Nephron progenitor cell (in vitro differentiated cells): ENCODE measurements at regions not wholly inside any gene's neighbourhood (a gene's known extent, or its start where the extent isn't known, plus 50 kb on each side); places are given as distances from the start of the nearest gene placed in this dataset.

ENCODE experiments used
- DNase-seq: peaks from one replicate; pipeline ENCODE4 v3.0.0; 2021
- H3K27ac Mint-ChIP-seq: 2 replicates; pipeline ENCODE4 v1.8.0; 2021; ENCODE audit warnings: mild to moderate bottlenecking, moderate library complexity, mixed read lengths
- H3K27me3 Mint-ChIP-seq: 2 replicates; pipeline ENCODE4 v1.8.0; 2021; ENCODE audit warnings: mild to moderate bottlenecking, low read depth, mixed read lengths; ENCODE audit not compliant: poor library complexity
- H3K36me3 Mint-ChIP-seq: 2 replicates; pipeline ENCODE4 v1.8.0; 2021; ENCODE audit warnings: low read depth, mixed read lengths
- H3K4me1 Mint-ChIP-seq: 2 replicates; pipeline ENCODE4 v1.8.0; 2021; ENCODE audit warnings: mixed read lengths
- H3K4me3 Mint-ChIP-seq: 2 replicates; pipeline ENCODE4 v1.8.0; 2021; ENCODE audit warnings: mild to moderate bottlenecking, moderate library complexity, mixed read lengths
- H3K9me3 Mint-ChIP-seq: 2 replicates; pipeline ENCODE4 v1.8.0; 2021; ENCODE audit warnings: mild to moderate bottlenecking, moderate library complexity, mixed read lengths
- CTCF ChIP-seq: fragments of 200-600 bp; sonication (generic); IDR thresholded peaks from 2 replicates; pipeline ENCODE4 v1.5.0; 2021; ENCODE audit warnings: antibody characterized with exemption

GRCh38 chr3:68136411-68136810, 482.0 kb upstream of the SUCLG2 start:
- H3K27ac Mint-ChIP-seq = no peak overlapping the region
- no peaks in the 10 kb centered on the region for H3K4me1 Mint-ChIP-seq
- H3K36me3 Mint-ChIP-seq = no peaks in the 10 kb centered on the region
- peaks cover 11% of the 10 kb centered on the region for H3K9me3 Mint-ChIP-seq
- TF ChIP-seq CTCF = no peak
- peaks cover 7% of the 10 kb centered on the region for H3K27me3 Mint-ChIP-seq
- no peak for DNase-seq
- no peak overlapping the region for H3K4me3 Mint-ChIP-seq

GRCh38 chr3:68135067-68135466, 480.7 kb upstream of the SUCLG2 start:
- no peak for TF ChIP-seq CTCF
- Mint-ChIP-seq H3K4me1 (no peaks in the 10 kb centered on the region), H3K27ac (no peak overlapping the region), H3K27me3 (peaks cover 10% of the 10 kb centered on the region), H3K9me3 (peaks cover 11% of the 10 kb centered on the region), H3K4me3 (no peak overlapping the region), H3K36me3 (no peaks in the 10 kb centered on the region)
- DNase-seq = no peak

GRCh38 chr3:68129065-68129464, 474.7 kb upstream of the SUCLG2 start:
- peaks cover 11% of the 10 kb centered on the region for H3K9me3 Mint-ChIP-seq
- H3K36me3 Mint-ChIP-seq = no peaks in the 10 kb centered on the region
- H3K4me3 Mint-ChIP-seq = no peak overlapping the region
- no peaks in the 10 kb centered on the region for H3K4me1 Mint-ChIP-seq
- no peak for DNase-seq
- TF ChIP-seq CTCF = no peak
- peaks cover 14% of the 10 kb centered on the region for H3K27me3 Mint-ChIP-seq
- no peak overlapping the region for H3K27ac Mint-ChIP-seq

GRCh38 chr3:68123231-68123630, 468.8 kb upstream of the SUCLG2 start:
- H3K4me1 Mint-ChIP-seq = no peaks in the 10 kb centered on the region
- no peak for DNase-seq
- H3K4me3 Mint-ChIP-seq = no peak overlapping the region
- no peak for TF ChIP-seq CTCF
- no peaks in the 10 kb centered on the region for H3K27me3 Mint-ChIP-seq
- H3K9me3 Mint-ChIP-seq = no peaks in the 10 kb centered on the region
- H3K27ac Mint-ChIP-seq = no peak overlapping the region
- H3K36me3 Mint-ChIP-seq = no peaks in the 10 kb centered on the region

- Mint-ChIP-seq H3K9me3 (no peaks in the 10 kb centered on the region), H3K4me1 (no peaks in the 10 kb centered on the region), H3K27me3 (no peaks in the 10 kb centered on the region), H3K27ac (no peak overlapping the region), H3K36me3 (no peaks in the 10 kb centered on the region), H3K4me3 (no peak overlapping the region)
- DNase-seq = no peak
- no peak for TF ChIP-seq CTCF
Measured at GRCh38 chr3:68121287-68121686, 466.9 kb upstream of the SUCLG2 start.

GRCh38 chr3:68116580-68116979, 462.2 kb upstream of the SUCLG2 start:
- peak overlapping the region; percentile 43 for H3K27ac Mint-ChIP-seq
- H3K4me3 Mint-ChIP-seq = no peak overlapping the region
- DNase-seq = no peak
- no peaks in the 10 kb centered on the region for H3K9me3 Mint-ChIP-seq
- no peaks in the 10 kb centered on the region for H3K4me1 Mint-ChIP-seq
- no peaks in the 10 kb centered on the region for H3K27me3 Mint-ChIP-seq
- TF ChIP-seq CTCF = no peak
- no peaks in the 10 kb centered on the region for H3K36me3 Mint-ChIP-seq
